ENCODE measurements at regions not wholly inside any gene's neighbourhood (a gene's known extent, or its start where the extent isn't known, plus 50 kb on each side); places are given as distances from the start of the nearest gene placed in this dataset.

GRCh38 chr2:239834143-239834542 is 191.0 kb downstream of the NDUFA10 start:
- TF ChIP-seq CTCF (IDR thresholded peaks at IDR 0.05) (no peak), POLR2A (IDR thresholded peaks at IDR 0.05) (no peak)
